Gastroesophageal sphincter (tissue), 3 donors: ENCODE measurements at regions not wholly inside any gene's neighbourhood (a gene's known extent, or its start where the extent isn't known, plus 50 kb on each side); places are given as distances from the start of the nearest gene placed in this dataset.

Source experiments
- EP300 ChIP-seq: sonication (generic); formaldehyde crosslinking; IDR thresholded peaks from one replicate; pipeline ENCODE4 v1.6.1; 2017; ENCODE audit warnings: antibody characterized with exemption, mild to moderate bottlenecking
- POLR2A ChIP-seq, 2 donors: fragments of 450-650 bp; IDR thresholded peaks; one replicate each; pipeline ENCODE4 v1.6.1; 2017; ENCODE audit warnings: antibody characterized with exemption in 2 of 2, mild to moderate bottlenecking in 2 of 2, moderate library complexity in 1 of 2
- POLR2AphosphoS5 ChIP-seq: sonication (generic); formaldehyde crosslinking; IDR thresholded peaks from one replicate; pipeline ENCODE4 v1.6.1; 2017; ENCODE audit warnings: antibody characterized with exemption
- TF ChIP-seq, protein P1 (sequence below), 4 experiments: fragments of 200-600 bp in 2 of 4; fragments of 450-650 bp in 2 of 4; sonication (generic) in 1 of 4; IDR thresholded peaks; one replicate each; pipeline ENCODE4 v1.5.1; 2017 to 2019; ENCODE audit warnings: antibody characterized with exemption in 4 of 4, mild to moderate bottlenecking in 2 of 4, moderate library complexity in 2 of 4

DNA sequence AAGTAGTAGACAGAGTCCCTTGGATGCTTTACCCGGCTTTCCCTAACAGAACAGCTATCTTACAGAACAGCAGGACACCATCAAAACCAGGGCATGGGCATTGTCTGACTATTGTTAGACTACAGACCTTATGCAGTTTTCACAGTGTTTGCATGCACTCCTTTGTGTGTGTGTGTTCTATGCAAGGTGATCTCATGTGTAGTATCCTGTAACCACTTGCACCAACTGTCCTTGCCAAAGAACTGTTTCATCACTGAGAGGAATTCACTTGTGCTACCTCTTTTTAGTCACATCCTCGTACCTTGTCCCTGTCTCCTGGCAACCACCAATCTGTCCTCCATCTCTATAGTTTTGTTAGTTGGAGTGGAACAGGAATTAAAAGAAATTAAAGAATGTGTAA lies 183.6 kb upstream of the PZP start:
- TF ChIP-seq, protein P1, sequence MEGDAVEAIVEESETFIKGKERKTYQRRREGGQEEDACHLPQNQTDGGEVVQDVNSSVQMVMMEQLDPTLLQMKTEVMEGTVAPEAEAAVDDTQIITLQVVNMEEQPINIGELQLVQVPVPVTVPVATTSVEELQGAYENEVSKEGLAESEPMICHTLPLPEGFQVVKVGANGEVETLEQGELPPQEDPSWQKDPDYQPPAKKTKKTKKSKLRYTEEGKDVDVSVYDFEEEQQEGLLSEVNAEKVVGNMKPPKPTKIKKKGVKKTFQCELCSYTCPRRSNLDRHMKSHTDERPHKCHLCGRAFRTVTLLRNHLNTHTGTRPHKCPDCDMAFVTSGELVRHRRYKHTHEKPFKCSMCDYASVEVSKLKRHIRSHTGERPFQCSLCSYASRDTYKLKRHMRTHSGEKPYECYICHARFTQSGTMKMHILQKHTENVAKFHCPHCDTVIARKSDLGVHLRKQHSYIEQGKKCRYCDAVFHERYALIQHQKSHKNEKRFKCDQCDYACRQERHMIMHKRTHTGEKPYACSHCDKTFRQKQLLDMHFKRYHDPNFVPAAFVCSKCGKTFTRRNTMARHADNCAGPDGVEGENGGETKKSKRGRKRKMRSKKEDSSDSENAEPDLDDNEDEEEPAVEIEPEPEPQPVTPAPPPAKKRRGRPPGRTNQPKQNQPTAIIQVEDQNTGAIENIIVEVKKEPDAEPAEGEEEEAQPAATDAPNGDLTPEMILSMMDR (IDR thresholded peaks at IDR 0.05): no peak
- TF ChIP-seq POLR2AphosphoS5: no peak
- TF ChIP-seq EP300: no peak
- TF ChIP-seq POLR2A (IDR thresholded peaks at IDR 0.05): no peak
